Breast epithelium (tissue), 4 donors: ENCODE measurements at regions not wholly inside any gene's neighbourhood (a gene's known extent, or its start where the extent isn't known, plus 50 kb on each side); places are given as distances from the start of the nearest gene placed in this dataset.

Source experiments
- DNase-seq, 2 donors: peaks; one replicate each; pipeline ENCODE4 v3.0.0-alpha.2; 2019; ENCODE audit warnings: low spot score in 2 of 2
- H3K27ac ChIP-seq, 2 donors: fragments of 200-600 bp; sonication (generic) in 1 of 2; one replicate each; pipeline ENCODE4 v1.5.1; 2016 to 2019; ENCODE audit warnings: mild to moderate bottlenecking in 1 of 2
- H3K27me3 ChIP-seq, 2 donors: fragments of 200-600 bp; sonication (generic) in 1 of 2; one replicate each; pipeline versions ENCODE4 v1.5.1 to v1.6.0; 2017 to 2019; ENCODE audit warnings: control low read depth in 1 of 2, mild to moderate bottlenecking in 1 of 2
- H3K36me3 ChIP-seq: fragments of 200-600 bp; one replicate; pipeline ENCODE4 v1.5.1; 2019
- H3K4me1 ChIP-seq, 2 donors: fragments of 200-600 bp; sonication (generic); one replicate each; pipeline ENCODE4 v1.5.1; 2016 to 2019; ENCODE audit warnings: control low read depth in 1 of 2
- H3K4me3 ChIP-seq, 3 donors: fragments of 200-600 bp; sonication (generic); 1 replicate in 2 of 3; 2 replicates in 1 of 3; pipeline ENCODE4 v1.5.1; 2016 to 2019; ENCODE audit warnings: mild to moderate bottlenecking in 3 of 3, moderate library complexity in 2 of 3
- H3K9me3 ChIP-seq, 2 donors: fragments of 200-600 bp; sonication (generic) in 1 of 2; one replicate each; pipeline ENCODE4 v1.5.1; 2016 to 2019; ENCODE audit warnings: control low read depth in 1 of 2
- CTCF ChIP-seq, 3 donors: fragments of 450-650 bp; IDR thresholded peaks; one replicate each; pipeline ENCODE4 v1.5.1; 2016 to 2017; ENCODE audit warnings: antibody characterized with exemption in 3 of 3, mild to moderate bottlenecking in 3 of 3, moderate library complexity in 3 of 3
- POLR2A ChIP-seq: fragments of 450-650 bp; IDR thresholded peaks from one replicate; pipeline ENCODE4 v1.6.1; 2016; ENCODE audit warnings: antibody characterized with exemption, mild to moderate bottlenecking, moderate library complexity
- POLR2AphosphoS5 ChIP-seq, 3 donors: sonication (generic); formaldehyde crosslinking; IDR thresholded peaks; one replicate each; pipeline ENCODE4 v1.6.1; 2017; ENCODE audit warnings: antibody characterized with exemption in 3 of 3
- intact Hi-C: fragments of 100-400 bp; cut with DNase I; formaldehyde crosslinking; loops from one replicate; pipeline ENCODE4 v1.15.1; 2023; ENCODE audit warnings: low total_unique reads

GRCh38 chr6:164069350-164069990 is 655.0 kb downstream of the QKI start:
- H3K4me3 ChIP-seq: no peak overlapping the region
- DNase-seq: peak in 1 of 2 donors; percentile 21
- no peaks in the 10 kb centered on the region for H3K36me3 ChIP-seq
- H3K27ac ChIP-seq: peak overlapping the region in 1 of 2 donors; percentile 39
- TF ChIP-seq CTCF (IDR thresholded peaks at IDR 0.05) (no peak), POLR2A (no peak), POLR2AphosphoS5 (IDR thresholded peaks at IDR 0.05) (peak in 1 of 3 donors; percentile 30)
- H3K4me1 ChIP-seq: no peaks in the 10 kb centered on the region
- no peaks in the 10 kb centered on the region for H3K27me3 ChIP-seq
- no peaks in the 10 kb centered on the region for H3K9me3 ChIP-seq
- intact Hi-C loops: no loop called here

- Histone ChIP-seq H3K27me3 (no peaks in the 10 kb centered on the region), H3K4me1 (no peaks in the 10 kb centered on the region), H3K9me3 (no peaks in the 10 kb centered on the region), H3K4me3 (no peak overlapping the region), H3K27ac (no peak overlapping the region), H3K36me3 (no peaks in the 10 kb centered on the region)
- intact Hi-C loops: no loop called here
- no peak for DNase-seq
- TF ChIP-seq CTCF (IDR thresholded peaks at IDR 0.05) (no peak), POLR2A (no peak), POLR2AphosphoS5 (IDR thresholded peaks at IDR 0.05) (no peak)
These were observed 654.0 kb downstream of the QKI start for GRCh38 chr6:164068527-164068926.

- H3K4me1 ChIP-seq: no peaks in the 10 kb centered on the region
- H3K9me3 ChIP-seq: no peaks in the 10 kb centered on the region
- no peaks in the 10 kb centered on the region for H3K36me3 ChIP-seq
- H3K27ac ChIP-seq: no peak overlapping the region
- DNase-seq: no peak
- intact Hi-C loops: no loop called here
- H3K27me3 ChIP-seq: no peaks in the 10 kb centered on the region
- no peak overlapping the region for H3K4me3 ChIP-seq
- TF ChIP-seq POLR2AphosphoS5 (IDR thresholded peaks at IDR 0.05): no peak
These were observed 652.2 kb downstream of the QKI start for GRCh38 chr6:164066766-164067165.

- intact Hi-C loops: no loop called here
- Histone ChIP-seq H3K9me3 (no peaks in the 10 kb centered on the region), H3K4me3 (no peak overlapping the region), H3K4me1 (no peaks in the 10 kb centered on the region), H3K27me3 (no peaks in the 10 kb centered on the region), H3K27ac (no peak overlapping the region), H3K36me3 (no peaks in the 10 kb centered on the region)
- DNase-seq: no peak
- TF ChIP-seq POLR2AphosphoS5 (IDR thresholded peaks at IDR 0.05) (no peak), CTCF (IDR thresholded peaks at IDR 0.05) (no peak), POLR2A (no peak)
These were observed 651.8 kb downstream of the QKI start for GRCh38 chr6:164066335-164066734.

- intact Hi-C loops: no loop called here
- Histone ChIP-seq H3K4me1 (no peaks in the 10 kb centered on the region), H3K27ac (no peak overlapping the region), H3K4me3 (no peak overlapping the region), H3K27me3 (no peaks in the 10 kb centered on the region), H3K36me3 (no peaks in the 10 kb centered on the region), H3K9me3 (no peaks in the 10 kb centered on the region)
- DNase-seq: peak in 1 of 2 donors; percentile 38
- no peak for TF ChIP-seq POLR2AphosphoS5 (IDR thresholded peaks at IDR 0.05)
- TF ChIP-seq CTCF (IDR thresholded peaks at IDR 0.05): no peak
- no peak for TF ChIP-seq POLR2A
These were observed 648.8 kb downstream of the QKI start for GRCh38 chr6:164063346-164063745.
